ENCODE measurements at regions not wholly inside any gene's neighbourhood (a gene's known extent, or its start where the extent isn't known, plus 50 kb on each side); places are given as distances from the start of the nearest gene placed in this dataset.

GRCh38 chr13:67829641-67830040 is 599.5 kb upstream of the PCDH9 start:
- no peak for TF ChIP-seq POLR2A (IDR thresholded peaks at IDR 0.05)
- TF ChIP-seq, protein P1, sequence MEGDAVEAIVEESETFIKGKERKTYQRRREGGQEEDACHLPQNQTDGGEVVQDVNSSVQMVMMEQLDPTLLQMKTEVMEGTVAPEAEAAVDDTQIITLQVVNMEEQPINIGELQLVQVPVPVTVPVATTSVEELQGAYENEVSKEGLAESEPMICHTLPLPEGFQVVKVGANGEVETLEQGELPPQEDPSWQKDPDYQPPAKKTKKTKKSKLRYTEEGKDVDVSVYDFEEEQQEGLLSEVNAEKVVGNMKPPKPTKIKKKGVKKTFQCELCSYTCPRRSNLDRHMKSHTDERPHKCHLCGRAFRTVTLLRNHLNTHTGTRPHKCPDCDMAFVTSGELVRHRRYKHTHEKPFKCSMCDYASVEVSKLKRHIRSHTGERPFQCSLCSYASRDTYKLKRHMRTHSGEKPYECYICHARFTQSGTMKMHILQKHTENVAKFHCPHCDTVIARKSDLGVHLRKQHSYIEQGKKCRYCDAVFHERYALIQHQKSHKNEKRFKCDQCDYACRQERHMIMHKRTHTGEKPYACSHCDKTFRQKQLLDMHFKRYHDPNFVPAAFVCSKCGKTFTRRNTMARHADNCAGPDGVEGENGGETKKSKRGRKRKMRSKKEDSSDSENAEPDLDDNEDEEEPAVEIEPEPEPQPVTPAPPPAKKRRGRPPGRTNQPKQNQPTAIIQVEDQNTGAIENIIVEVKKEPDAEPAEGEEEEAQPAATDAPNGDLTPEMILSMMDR (IDR thresholded peaks at IDR 0.05), result no peak
- WGBS, 4 donors, result 81 to 94% (median 92%) methylated on average over 3 of the region's 3 CpGs
- ATAC-seq (no peak), DNase-seq (no peak)
- intact Hi-C loops (cut with DNase I), result loop anchor here in 1 of 10 donors (5.0 kb wide), 1 partner anchor 392 kb away; no protein-coding TSS in a partner anchor
- Histone ChIP-seq H3K27ac (no peak overlapping the region), H3K27me3 (no peaks in the 10 kb centered on the region), H3K36me3 (no peaks in the 10 kb centered on the region), H3K4me1 (no peaks in the 10 kb centered on the region), H3K4me3 (no peak overlapping the region), H3K9me3 (peaks cover 0 to 5% (median 0%) of the 10 kb centered on the region in 12 donors)

DNA sequence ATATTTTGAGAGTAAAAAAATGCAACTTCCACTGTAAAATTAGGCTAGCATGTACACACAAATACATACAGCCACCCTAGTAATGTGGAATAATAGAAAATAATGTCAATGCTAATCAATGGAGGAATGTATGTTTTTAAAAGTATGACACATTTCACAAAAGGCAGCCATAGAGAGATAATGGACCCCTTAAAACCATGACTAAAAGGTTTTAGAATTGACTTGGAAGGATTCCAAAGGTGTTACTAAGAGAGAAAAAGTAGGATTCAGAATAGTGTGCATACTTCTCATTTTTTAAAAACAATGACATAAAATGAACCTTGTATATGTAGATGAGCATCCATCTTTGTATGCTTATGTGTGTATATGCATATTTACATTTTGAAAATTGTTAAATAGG is 597.9 kb upstream of the PCDH9 start:
- no peak for ATAC-seq
- H3K4me3 ChIP-seq, result no peak overlapping the region
- intact Hi-C loops (cut with DNase I), result no loop called here

DNA sequence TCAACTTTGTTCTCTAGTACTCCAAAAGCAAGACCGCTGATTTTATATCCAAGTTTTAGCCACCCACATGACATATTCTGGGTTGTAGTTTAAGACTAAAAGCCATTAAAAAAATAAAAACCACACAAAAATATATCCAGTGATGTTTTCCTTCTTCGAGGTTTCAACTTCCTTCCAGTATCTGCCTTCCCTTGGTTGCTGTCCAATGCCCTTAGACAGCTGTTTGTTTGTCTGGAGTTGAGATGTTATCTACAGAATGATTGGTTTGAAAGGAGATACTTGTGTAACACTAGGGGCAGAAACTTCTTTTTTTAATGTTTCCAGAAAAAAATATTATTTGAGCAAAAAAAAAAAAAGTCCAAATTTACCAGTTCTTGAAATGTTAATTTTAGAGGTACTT is 591.5 kb upstream of the PCDH9 start:
- Histone ChIP-seq H3K36me3 (no peaks in the 10 kb centered on the region), H3K27me3 (no peaks in the 10 kb centered on the region), H3K27ac (no peak overlapping the region), H3K9me3 (peaks cover 0 to 5% (median 0%) of the 10 kb centered on the region in 12 donors), H3K4me1 (no peaks in the 10 kb centered on the region), H3K4me3 (no peak overlapping the region)
- 64 to 71% (median 64%) methylated on average over 2 of the region's 2 CpGs for WGBS, 4 donors
- intact Hi-C loops (cut with DNase I), result no loop called here
- TF ChIP-seq POLR2A (IDR thresholded peaks at IDR 0.05), result no peak
- TF ChIP-seq, protein P1 (IDR thresholded peaks at IDR 0.05), result no peak
- no peak for ATAC-seq
- DNase-seq, result no peak

More for the DNA sequence above, 597.9 kb upstream of the PCDH9 start:
- TF ChIP-seq, protein P1 (IDR thresholded peaks at IDR 0.05), result no peak
- Histone ChIP-seq H3K27me3 (no peaks in the 10 kb centered on the region), H3K36me3 (no peaks in the 10 kb centered on the region), H3K9me3 (peaks cover 0 to 5% (median 0%) of the 10 kb centered on the region in 12 donors), H3K27ac (no peak overlapping the region), H3K4me1 (no peaks in the 10 kb centered on the region)
- no peak for DNase-seq

- TF ChIP-seq, protein P1 (IDR thresholded peaks at IDR 0.05), result no peak
- no peak for TF ChIP-seq POLR2A (IDR thresholded peaks at IDR 0.05)
- Histone ChIP-seq H3K4me1 (no peaks in the 10 kb centered on the region), H3K9me3 (peaks cover 0 to 10% (median 0%) of the 10 kb centered on the region in 12 donors), H3K27ac (no peak overlapping the region), H3K27me3 (no peaks in the 10 kb centered on the region), H3K4me3 (no peak overlapping the region), H3K36me3 (no peaks in the 10 kb centered on the region)
- intact Hi-C loops (cut with DNase I), result no loop called here
- DNase-seq (no peak), ATAC-seq (no peak)
Measured at GRCh38 chr13:67806796-67807195, 576.7 kb upstream of the PCDH9 start.

Measured in heart left ventricle (tissue), 16 donors.